ENCODE measurements at regions not wholly inside any gene's neighbourhood (a gene's known extent, or its start where the extent isn't known, plus 50 kb on each side); places are given as distances from the start of the nearest gene placed in this dataset.

DNA sequence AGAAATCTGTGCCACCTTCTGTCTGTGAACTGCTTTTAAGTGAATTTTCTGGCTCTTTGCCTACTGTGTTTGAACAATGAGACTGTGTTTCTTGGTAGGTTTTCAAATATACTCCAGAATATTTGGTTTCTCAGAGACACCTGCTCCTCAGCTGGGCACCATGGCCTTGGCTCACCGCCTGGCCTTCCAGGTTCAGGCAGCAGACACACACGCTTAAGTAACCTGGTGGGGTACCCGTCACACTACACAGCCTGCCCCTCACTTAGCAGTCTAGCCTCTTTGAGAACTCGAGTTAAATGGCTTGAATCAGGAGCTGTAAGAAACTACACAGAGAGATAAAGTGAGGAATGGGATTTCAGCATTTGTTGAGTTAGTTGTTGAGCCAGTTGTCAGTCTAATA, 530.5 kb downstream of the MTRR start:
- DNase-seq, result no peak

DNA sequence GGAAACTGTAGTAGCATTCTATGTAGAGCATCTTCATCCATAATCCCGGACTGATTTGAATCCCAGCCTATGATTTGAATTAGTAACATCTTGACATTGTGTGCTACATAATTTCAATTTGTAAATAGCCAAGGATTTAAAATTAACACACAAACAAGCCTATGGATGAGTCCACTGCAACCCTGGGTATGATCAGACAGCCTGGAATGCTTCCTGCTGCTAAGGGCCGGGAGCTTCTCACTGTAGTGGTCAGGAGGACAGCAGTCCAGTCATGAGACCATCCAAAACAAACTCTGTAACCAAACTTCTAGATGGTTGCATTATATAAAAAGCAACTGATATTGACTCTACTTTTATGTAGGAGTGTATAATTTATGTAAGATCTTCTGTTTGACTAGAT, 539.3 kb downstream of the MTRR start:
- no peak for DNase-seq

DNA sequence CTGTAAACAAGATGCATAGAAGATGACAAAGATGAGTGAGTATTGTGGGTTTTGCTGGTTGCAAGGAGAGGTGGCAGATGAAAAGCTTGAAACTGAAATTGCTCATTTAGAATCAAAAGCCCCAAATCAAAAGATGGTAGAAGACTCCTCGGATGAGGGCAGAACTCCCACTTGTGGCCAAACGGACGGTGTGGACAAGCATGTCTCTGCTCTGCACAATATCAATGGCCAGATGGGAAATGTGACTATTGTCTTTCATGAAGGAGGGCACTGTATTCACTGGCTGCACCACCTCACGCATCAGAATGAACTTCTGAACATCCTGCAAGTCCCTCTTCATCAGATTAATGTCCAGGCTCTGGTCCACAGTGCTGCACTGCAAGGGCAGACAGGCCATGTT, 541.7 kb downstream of the MTRR start:
- no peak for DNase-seq

DNA sequence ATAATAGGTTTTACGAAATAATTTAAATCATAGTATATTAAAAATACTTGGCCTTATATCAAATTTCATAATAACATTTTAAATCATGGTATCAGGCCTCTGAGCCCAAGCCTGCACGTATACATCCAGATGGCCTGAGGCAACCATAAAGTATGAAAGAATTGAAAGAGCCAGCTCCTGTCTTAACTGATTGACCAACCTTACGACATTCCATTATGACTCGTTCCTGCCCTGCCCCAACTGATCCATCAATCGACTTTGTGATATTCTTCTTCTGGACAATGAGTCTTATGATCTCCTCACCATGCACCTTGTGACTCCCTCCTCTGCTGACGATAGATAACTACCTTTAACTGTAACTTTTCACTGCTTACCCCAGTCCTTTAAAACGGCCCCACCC, 545.0 kb downstream of the MTRR start:
- no peak for DNase-seq

DNA sequence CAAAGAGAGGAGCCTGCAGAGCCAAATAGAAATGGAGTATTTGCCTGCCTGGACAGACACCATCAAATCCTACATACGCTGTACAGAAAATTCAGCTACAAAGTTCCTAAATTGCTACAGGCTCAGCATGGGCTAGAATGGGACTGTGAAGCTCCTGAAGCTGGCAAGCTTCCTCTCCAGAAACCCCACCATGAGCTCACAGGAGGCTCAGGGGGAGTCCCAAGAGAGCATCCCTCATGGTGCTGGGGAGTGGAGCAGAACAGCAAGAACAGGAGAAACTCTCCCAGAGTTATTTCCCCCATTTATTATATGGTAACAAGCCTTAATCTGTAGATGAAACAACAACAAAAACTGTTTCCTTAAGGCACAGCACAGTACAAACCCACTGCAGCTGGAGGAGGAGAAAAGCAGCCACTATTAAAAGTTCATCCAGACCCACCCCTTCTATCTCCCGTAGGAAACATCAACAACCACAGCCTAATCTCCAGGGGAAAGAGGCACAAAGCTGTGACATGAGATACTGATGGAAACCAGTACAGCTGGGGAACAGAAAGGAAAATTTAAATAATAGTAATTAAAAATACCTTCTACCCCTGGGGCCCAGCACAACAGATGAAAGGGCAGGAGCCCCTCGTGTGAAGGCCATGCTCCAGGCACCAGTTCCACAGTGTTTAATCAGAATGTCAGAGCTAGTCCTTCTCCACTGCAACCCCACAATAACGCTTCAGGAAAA, 548.5 kb downstream of the MTRR start:
- DNase-seq, result no peak

DNA sequence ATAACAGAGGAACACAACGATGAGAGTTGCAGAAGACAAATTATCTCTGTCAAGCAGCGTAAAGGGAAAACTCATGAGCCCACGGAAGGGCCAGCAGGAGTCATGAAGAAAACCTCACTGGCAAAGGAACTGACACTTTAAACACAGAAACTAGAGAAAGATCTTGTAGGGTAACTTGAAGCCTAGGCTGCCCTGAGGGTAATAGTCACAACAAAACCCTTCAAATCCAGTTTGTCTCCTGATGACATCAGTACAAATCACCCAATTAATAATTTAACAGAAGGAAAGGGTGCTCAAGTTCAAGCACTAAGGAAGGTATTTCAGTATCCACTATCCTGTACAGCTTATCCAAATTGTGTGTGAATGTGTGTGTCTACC, 549.1 kb downstream of the MTRR start:
- DNase-seq, result no peak

DNA sequence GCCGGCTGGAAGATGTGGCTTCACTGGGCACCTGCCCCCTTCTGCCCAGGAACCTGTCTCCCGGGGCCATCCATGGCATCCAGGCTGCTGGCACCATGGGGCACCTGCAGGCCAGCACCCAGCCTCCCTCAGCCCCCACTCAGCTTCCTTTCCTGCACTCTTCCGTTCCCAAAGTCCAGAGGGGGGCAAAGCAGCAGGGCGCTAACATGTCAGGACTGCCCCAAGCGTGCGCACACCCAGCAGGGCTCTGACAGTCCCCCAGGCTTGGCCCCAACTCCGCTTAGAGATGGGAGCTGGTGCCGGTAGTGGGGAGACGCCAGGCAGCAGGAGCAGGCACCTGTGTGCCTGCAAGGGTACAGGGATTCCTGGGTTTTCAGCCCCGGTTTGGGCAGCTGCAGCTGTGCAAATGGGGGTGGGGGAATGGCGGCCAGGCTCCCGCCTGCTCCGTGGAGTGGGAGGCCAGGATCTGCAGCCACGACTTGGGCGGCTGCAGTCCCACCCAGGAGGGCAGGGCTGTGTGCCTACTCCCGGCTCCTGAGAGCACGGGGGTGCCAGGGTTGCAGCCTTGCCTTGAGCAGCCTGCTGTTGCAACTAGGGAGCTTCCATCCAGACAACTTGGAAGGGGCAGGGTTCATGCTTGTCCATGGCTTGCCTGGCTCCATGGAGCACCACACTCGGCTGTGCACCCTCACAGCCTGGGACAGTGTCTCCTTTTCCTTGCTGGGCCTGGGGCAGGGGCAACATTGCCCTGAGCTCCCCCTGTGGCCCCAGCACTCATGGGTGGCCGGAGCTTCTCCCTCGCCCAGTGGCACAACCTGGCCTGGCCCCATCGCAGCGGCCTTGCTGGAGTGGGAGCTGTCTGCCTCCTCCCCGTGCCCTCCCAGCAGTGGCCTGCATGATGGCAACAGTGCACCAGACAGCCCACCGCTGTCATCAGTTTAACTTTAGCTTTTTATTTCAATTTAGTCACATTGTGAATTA, 561.1 kb downstream of the MTRR start:
- no peak for DNase-seq

DNA sequence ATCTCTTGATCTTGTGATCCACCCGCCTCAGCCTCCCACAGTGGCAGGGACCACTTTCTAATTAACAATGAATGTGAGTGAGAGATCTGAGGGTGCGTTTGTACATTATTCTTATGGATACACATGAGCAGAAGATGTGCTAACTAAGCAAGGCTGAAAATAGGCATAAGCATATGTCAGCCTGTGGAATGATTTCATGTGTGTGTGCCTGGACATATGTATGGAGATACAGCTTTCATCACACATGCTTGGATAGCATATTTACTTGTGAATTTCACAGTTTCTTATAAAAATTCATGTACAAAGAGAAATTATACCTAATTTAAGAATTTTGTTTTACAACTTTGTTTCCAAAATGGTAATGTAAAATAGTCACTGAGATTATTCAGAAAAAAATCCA, 565.6 kb downstream of the MTRR start:
- no peak for DNase-seq

DNA sequence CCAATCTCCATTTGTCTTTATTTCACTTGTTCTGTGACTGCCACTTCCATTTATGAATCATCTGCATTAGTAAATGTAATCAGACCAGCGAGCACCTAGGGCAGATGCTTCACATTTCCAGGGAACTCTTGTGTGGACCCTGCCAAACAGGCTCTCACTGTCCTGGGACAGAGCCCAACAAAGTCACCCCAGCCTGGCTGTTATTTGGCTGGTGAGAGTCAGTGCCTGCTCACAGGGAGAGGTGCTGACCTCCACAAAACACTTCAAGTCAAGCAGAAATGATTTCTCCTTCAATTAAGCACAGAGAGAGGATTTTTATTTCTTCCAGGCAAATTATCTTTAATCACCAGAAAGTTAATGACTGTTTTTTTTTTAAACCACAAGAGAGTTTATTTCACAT, 568.0 kb downstream of the MTRR start:
- no peak for DNase-seq

DNA sequence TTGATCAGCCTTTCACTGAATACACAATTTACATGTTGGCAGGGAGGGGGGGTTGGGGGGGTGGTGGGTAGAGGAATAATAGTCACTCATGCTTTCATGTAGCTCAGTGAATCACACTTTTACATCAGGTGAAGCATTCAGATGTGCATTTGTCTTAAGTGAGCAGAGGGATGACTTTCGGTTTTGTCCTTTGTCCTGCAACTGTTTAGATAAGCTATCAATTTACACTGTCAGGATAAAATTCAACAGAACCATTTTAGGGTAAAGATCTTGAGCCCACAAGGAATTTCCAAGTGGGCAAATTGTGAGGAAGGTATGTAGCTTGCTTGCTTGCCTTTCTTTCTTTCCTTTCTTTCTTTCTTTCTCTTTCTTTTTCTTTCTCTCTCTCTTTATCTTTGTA, 576.2 kb downstream of the MTRR start:
- DNase-seq, result no peak

DNA sequence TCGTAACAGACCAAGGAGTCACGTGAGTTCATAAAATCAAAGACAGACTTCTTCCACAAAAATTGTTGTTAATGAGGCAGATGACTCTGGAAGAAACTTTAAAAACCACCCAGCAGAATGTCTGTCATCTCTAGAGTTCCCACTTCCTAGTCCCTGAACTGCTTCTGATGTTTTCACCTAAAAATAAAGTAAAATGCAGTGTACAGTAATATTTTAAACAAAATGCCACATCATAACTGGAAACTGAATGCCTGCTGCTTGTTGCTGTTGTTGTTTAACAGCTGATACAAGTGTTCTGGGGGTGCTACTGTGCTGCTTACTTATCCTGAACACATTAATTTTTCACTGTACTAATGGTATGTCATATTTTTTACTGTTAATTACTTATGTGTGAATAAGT, 577.2 kb downstream of the MTRR start:
- no peak for DNase-seq

DNA sequence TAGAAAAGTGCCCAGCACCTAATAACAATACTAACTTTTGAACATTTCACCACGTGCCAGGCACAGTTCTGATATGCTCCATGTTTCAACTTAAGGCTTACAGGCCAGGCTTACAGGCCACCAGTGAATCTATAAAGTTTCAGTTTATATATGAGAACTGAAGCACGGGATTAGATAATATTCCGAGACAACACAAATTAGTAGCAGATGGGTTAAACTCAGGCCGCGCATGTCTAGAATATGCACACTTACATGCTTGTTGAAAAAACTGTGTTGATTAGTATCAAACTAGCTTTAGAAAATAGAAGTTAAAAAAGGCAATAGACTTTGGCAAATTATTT, 587.9 kb downstream of the MTRR start:
- DNase-seq, result no peak

DNA sequence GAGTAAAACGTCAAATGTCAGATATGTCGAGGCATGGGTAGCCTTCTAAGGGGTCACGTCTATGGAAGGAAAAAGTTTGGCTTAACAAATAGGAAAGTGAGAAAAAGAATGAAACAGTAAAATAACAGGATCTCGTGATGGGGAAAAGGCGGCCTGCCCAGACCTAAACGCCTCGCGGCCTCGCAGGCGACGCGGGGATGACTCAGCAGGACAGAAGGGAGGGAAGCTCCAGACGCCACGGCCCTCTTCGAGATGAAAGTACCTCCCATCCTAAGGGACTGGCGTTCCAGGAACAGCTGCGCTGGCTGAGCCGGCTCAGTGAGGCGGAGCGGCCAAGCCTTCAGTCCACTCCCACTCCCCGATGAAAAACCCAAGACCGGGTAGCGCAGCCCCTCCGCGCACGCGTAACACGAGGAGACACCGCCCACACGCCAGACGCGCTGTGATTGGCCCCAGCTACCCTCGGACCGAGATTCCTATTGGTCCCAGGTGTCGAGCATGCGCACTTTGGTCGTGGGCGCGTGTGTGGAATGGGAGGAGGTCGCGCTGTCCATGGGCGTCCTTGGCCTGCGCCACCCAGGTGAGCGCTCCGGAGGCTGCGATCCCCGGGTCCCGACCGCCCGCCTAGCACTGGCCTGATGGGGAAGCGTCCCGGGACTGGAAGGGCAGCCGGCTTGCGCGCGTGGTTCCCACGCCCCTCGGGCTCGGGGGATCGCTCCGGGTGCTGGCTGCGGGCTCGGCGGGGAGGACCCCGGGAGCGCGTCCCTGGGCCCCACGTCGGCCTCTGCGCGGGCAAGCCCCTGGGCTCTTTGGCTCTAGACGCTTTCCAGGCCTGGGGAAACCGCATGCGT, 588.5 kb downstream of the MTRR start:
- peak; percentile 100 for DNase-seq

DNA sequence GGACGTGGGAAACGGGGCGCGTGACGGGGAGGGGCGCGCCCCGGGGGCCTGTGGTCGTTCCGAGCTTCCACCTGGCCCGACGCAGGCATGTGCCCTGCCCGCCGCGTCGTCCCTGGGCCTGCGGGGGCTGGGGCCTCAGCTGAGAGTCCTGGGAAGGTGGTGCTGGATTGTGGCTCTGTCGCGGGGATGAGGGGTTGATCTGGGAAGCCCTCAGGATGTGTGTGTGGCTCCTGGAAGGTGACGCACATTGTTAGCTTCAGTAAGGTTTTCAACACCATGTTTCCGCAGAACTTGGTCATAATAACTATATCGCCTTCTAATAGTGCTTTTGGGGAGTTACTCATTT, 589.1 kb downstream of the MTRR start:
- peak; percentile 50 for DNase-seq

DNA sequence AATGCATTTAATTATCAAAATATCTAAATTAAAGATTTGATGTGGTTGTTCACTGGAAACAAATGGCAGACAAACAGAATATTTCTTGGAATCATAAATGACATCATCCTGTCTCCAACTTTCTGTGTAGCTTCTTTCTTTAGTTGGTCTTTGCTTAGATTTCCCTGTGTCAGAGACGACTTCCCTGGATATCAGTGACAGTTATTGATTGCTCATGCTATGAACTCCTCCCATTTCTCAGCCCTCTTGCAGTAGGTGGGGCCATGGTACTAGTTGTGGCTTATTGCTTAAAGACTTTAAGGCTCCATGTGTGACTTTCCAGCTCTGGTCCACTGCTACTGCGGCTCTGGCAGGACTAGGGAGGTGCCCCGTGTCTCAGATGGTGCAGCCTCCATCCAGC, 592.6 kb downstream of the MTRR start:
- no peak for DNase-seq

DNA sequence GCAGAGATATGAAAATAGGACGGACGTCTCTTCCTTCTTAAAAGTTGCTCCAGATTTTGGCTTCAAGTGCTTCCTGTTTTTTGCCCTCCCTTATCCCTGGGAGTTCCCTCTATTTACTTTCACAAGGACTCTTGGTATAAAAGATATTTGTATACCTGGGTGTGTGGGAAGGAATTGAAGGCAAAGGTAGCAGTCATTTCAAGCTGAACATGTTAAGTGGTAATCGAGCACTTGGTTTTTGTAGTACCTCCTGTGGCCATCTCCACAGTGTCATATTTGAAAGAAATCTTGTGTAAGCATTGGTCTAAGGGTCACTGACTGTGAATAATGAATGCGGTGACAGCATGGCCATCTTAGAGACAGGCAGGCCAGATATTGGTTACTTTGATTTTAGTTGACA, 593.6 kb downstream of the MTRR start:
- no peak for DNase-seq

DNA sequence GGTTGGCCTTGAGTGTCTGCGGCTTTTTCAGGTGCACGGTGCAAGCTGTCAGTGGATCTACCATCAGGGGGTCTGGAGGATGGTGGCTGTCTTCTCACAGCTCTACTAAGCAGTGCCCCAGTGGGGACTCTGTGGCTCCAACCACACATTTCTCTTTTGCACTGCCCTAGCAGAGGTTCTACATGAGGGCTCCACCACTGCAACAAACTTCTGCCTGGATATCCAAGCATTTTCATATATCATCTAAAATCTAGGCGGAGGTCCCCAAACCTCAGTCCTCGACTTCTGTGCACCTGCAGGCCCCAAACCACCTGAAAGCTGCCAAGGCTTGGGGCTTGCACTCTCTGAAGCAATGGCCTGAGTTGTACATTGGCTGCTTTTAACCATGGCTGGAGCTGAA, 601.5 kb downstream of the MTRR start:
- no peak for DNase-seq

DNA sequence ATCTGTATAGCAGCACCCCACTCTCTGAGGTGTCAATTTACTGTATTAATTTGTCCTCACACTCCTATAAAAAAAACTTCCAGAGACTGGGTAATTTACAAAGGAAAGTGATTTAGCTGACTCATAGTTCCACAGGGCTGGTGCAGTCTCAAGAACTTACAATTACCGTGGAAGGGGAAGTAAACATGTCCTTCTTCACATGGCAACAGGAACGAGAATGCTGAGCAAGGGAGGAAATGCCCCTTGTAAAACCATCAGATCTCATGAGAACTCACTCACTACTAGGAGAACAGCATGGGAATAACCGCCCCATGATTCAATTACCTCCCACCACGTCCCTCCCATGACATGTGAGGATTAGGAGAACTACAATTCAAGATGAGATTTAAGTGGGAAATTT, 602.6 kb downstream of the MTRR start:
- DNase-seq, result no peak

DNA sequence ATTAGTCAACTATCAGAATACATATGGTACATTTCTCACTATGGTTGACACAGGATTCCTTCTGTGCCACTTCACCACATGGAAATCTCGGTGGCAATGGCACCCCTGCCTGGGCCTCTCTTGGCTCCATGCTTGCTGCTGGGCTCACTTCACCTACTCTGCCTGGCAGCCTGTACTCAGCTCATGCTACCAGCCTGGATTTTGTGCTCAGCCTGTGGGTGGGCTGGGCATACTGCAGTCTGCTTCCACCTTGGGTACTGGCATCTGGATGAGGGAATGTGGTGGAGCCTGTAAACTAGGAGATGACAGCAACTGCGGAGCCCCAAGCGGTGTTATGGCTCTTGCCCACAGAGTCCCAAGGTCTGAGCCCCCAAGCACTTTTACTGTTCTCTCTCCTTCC, 604.1 kb downstream of the MTRR start:
- DNase-seq, result no peak

DNA sequence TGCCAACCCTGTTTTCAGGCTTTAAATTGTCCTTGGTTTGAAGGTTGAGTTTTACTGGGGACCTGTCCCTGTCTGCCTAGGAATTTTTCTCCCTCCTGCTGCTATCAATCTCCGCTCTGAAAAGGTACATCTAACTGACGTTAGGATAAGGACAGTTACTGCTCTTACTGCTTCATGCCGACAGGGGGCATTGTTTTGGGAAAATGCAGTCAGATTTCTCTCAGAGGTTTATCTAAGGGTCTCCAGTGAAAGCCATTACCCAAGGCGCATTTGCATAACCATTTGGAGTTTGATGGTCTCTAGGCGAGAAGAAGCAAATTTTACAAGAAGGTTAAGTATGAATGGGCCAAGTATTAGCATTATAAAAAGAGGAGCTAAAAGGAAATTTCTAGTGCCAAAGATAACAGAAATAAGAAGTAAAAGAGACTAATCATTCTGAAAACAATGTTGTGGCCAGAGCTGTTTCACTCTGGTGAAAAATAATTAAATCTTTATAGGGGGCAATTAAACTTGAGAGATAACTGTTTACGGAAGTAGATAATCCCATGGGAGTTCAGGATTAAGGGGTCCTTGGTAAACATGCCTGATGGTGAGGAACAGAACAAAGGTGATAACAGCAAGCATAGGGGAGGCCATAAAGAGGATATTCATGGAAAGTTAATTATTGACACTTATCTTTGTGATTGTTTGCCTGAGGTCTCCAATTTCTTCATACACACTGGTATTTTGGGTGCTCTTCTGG, 605.0 kb downstream of the MTRR start:
- no peak for DNase-seq

DNA sequence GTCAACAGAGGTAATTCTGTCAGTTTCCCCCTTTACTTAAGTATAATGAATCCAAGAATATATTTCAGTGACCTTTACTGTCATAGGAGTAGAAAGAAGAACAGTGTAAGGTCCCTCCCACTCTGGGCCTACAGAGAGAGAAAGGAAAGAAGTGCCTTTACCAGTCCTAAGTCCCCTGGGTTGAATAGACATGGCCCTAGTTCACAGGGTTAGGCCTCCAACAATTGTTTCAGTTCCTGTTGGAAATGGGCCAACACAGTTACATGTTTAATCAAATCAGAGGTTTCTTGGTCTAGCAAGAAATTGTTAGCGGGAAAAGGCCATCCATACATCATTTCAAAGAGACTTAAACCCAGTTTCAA, 605.6 kb downstream of the MTRR start:
- no peak for DNase-seq

DNA sequence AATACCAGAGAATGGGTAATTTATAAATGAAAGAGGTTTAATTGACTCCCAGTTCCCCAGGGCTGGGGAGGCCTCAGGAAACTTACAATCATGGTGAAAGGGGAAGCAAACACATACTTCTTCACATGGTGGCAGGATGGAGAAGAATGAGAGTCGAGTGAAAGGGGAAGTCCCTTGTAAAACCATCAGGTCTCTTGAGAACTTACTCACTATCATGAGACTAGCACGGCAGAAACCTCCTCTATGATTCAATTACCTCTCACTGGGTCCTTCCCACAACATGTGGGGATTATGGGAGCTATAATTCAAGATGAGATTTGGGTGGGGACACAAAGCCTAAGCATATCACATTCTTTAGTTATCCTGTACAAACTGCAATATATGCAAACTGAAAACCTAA, 609.4 kb downstream of the MTRR start:
- no peak for DNase-seq

DNA sequence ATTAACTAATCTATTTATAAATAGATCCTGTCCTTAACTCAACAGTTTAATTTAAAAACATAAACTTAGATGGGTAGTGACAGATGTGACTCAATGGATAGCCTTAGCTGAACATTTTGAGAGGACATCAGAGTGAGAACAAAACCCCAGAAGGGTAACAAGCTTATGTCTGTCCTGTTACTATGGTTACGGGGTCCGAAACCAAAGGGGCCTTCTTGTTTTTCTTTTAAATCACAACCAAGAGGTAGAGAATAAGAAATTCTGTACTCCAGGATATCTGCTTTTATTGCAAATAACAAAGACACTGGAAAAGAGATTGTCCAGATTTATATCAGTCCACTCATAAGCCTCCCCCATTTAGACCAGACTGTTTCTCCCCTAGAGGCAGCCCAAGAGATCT, 612.1 kb downstream of the MTRR start:
- no peak for DNase-seq
